OCI-LY3 (cell line): ENCODE measurements at regions not wholly inside any gene's neighbourhood (a gene's known extent, or its start where the extent isn't known, plus 50 kb on each side); places are given as distances from the start of the nearest gene placed in this dataset.

Experiments
- H2AFZ ChIP-seq: fragments of 200-600, 300-600 bp; shearing (Covaris generic); 2 replicates; pipeline ENCODE4 v1.6.0; 2014; ENCODE audit warnings: antibody characterized with exemption, low read depth, low read length
- H3K27ac ChIP-seq: fragments of 200-600, 300-600 bp; sonication (generic); 2 replicates; pipeline ENCODE4 v1.5.1; 2014; ENCODE audit warnings: mild to moderate bottlenecking, low read length, moderate library complexity, mixed read lengths
- H3K27me3 ChIP-seq: fragments of 200-600, 300-600 bp; sonication (generic); 2 replicates; pipeline ENCODE4 v1.6.1; 2014; ENCODE audit warnings: low read depth, low read length, mixed read lengths
- H3K36me3 ChIP-seq: fragments of 200-600, 300-600 bp; sonication (generic); replicated peaks from 2 replicates; pipeline ENCODE3; 2014; ENCODE audit warnings: low read depth, low read length, mixed read lengths
- H3K4me1 ChIP-seq: fragments of 300-600, 200-600 bp; sonication (generic); 2 replicates; pipeline ENCODE4 v1.6.1; 2014; ENCODE audit warnings: low read length, mixed read lengths
- H3K4me2 ChIP-seq: fragments of 200-600, 300-600 bp; sonication (generic); 2 replicates; pipeline ENCODE4 v1.6.1; 2014; ENCODE audit warnings: low read length, mixed read lengths
- H3K4me3 ChIP-seq: fragments of 300-600, 200-600 bp; sonication (generic); 2 replicates; pipeline ENCODE4 v1.5.1; 2014; ENCODE audit warnings: antibody characterized with exemption, mild to moderate bottlenecking, low read length, moderate library complexity
- H3K79me2 ChIP-seq: fragments of 300-600, 200-600 bp; shearing (Covaris generic); 2 replicates; pipeline ENCODE4 v1.6.1; 2014; ENCODE audit warnings: mild to moderate bottlenecking, low read length, mixed read lengths
- H3K9ac ChIP-seq: fragments of 300-600, 200-600 bp; shearing (Covaris generic); 2 replicates; pipeline ENCODE4 v1.6.0; 2014; ENCODE audit warnings: mild to moderate bottlenecking, low read length, moderate library complexity
- H3K9me3 ChIP-seq: fragments of 200-600, 300-600 bp; shearing (Covaris generic); 2 replicates; pipeline ENCODE4 v1.6.1; 2014; ENCODE audit warnings: low read length, mixed read lengths; ENCODE audit not compliant: insufficient read depth
- H4K20me1 ChIP-seq: fragments of 200-600, 300-600 bp; sonication (generic); 2 replicates; pipeline ENCODE4 v1.6.1; 2016; ENCODE audit warnings: low read length, mixed read lengths; ENCODE audit not compliant: insufficient read depth
- EZH2phosphoT487 ChIP-seq: fragments of 200-600 bp; shearing (Covaris generic); IDR thresholded peaks from 2 replicates; pipeline ENCODE4 v1.6.1; 2018; ENCODE audit warnings: antibody characterized with exemption, mixed run types, low read depth
- TF ChIP-seq, protein P1 (sequence below): fragments of 200-600, 300-600 bp; sonication (generic); IDR thresholded peaks from 2 replicates; pipeline ENCODE4 v1.5.1; 2014; ENCODE audit warnings: antibody characterized with exemption, low read length, low read depth

DNA sequence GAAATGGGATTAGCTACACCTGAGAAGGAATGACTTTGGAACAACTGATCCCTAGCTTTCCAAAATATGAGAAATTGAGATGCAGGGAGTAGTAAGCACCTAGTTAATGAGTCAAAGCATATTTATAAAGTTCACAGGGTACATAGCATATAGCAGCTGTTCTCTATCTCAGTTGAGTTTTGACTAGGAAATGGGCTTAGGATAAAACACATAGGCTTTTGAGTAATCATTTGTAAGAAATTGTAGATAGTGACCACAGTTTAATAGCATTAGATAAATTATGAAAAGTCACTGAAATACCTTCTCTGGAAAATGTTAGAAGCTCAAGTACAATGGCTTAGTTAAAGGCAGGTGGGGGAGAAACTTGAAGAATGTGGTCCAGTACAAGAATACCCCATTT lies 444.7 kb upstream of the TNP1 start:
- Histone ChIP-seq H3K27me3 (peaks cover 8% of the 10 kb centered on the region; the same call in 1 of the 2 replicates), H4K20me1 (no peaks in the 10 kb centered on the region), H3K9me3 (no peaks in the 10 kb centered on the region), H3K4me1 (no peaks in the 10 kb centered on the region), H3K79me2 (no peaks in the 10 kb centered on the region), H3K27ac (no peak overlapping the region), H3K4me3 (no peak overlapping the region), H3K36me3 (no peaks in the 10 kb centered on the region), H2AFZ (no peak overlapping the region), H3K4me2 (no peak overlapping the region), H3K9ac (no peak overlapping the region)
- no peak for TF ChIP-seq EZH2phosphoT487
- TF ChIP-seq, protein P1, sequence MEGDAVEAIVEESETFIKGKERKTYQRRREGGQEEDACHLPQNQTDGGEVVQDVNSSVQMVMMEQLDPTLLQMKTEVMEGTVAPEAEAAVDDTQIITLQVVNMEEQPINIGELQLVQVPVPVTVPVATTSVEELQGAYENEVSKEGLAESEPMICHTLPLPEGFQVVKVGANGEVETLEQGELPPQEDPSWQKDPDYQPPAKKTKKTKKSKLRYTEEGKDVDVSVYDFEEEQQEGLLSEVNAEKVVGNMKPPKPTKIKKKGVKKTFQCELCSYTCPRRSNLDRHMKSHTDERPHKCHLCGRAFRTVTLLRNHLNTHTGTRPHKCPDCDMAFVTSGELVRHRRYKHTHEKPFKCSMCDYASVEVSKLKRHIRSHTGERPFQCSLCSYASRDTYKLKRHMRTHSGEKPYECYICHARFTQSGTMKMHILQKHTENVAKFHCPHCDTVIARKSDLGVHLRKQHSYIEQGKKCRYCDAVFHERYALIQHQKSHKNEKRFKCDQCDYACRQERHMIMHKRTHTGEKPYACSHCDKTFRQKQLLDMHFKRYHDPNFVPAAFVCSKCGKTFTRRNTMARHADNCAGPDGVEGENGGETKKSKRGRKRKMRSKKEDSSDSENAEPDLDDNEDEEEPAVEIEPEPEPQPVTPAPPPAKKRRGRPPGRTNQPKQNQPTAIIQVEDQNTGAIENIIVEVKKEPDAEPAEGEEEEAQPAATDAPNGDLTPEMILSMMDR = no peak

DNA sequence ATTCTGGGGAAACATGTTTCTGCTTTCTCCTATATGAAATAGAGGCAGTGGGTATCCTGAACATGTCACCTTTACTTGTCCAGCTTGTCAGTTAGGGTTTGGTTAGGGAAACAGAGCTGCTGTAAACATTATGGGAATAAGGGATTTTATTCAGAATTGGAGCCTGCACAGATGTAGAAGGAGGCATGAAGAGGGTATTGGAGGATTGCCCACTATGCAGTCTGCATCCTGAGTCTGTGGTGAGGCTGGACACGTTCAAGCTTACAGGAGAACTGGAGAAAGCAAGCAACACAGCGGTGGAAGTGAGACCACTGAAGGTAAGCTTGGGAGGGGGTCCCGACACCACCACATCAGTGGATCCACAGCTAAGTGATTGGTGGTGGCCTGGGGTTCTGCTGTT lies 443.0 kb upstream of the TNP1 start:
- Histone ChIP-seq H2AFZ (no peak overlapping the region), H3K4me1 (no peaks in the 10 kb centered on the region), H3K9me3 (no peaks in the 10 kb centered on the region), H3K4me3 (no peak overlapping the region), H3K27ac (no peak overlapping the region), H3K36me3 (no peaks in the 10 kb centered on the region), H3K79me2 (no peaks in the 10 kb centered on the region), H4K20me1 (no peaks in the 10 kb centered on the region), H3K27me3 (0 out of 2 replicates have a peak, but pooled peaks cover 10% of the 10 kb centered on the region), H3K4me2 (no peak overlapping the region), H3K9ac (no peak overlapping the region)
- TF ChIP-seq, protein P1 = no peak
- TF ChIP-seq EZH2phosphoT487 = no peak

DNA sequence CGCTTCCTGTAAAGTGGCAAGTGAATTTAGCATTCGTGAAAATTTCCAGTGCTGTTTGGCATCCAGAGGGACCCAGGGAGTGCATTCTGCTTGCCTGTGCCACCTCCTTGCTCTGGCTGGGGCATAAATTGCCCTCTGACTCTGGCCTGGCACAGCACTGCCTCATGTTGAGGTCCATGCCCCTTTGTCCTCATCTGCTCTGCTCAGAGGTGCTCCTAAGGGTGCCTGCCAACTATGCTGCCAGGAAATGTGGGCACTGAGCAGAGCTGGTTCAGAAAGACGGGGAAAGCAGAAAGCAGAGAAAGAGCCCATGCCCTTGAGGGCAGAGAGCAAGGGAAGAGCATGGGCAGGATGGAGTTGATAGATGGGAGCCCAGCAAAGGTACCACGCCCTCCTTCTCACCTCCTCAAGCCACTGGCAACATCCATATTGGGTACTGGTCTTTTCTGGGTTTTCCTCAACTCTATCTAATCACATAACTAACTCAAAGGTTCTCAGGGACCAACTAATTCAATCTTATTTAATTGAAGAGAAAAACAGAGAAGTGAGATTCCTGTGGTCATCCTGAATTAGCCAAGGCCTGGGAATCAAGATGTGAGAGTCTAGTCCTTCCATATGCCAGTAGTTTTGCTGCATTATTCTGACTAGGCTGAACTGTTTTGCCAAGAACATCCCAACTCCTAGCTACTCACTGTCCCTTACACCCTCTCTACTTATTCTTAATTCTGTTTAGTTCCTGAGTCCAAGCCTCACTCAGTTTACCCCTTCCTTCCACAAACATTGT lies 441.5 kb upstream of the TNP1 start:
- H4K20me1 ChIP-seq = no peaks in the 10 kb centered on the region
- H3K4me1 ChIP-seq = no peaks in the 10 kb centered on the region
- no peak overlapping the region for H3K27ac ChIP-seq
- TF ChIP-seq, protein P1 = no peak
- TF ChIP-seq EZH2phosphoT487 = no peak
- no peak overlapping the region for H3K4me2 ChIP-seq
- no peaks in the 10 kb centered on the region for H3K36me3 ChIP-seq
- H3K9ac ChIP-seq = no peak overlapping the region
- H3K79me2 ChIP-seq = no peaks in the 10 kb centered on the region
- no peak overlapping the region for H2AFZ ChIP-seq
- no peaks in the 10 kb centered on the region for H3K9me3 ChIP-seq
- 0 out of 2 replicates have a peak, but pooled peaks cover 14% of the 10 kb centered on the region for H3K27me3 ChIP-seq
- H3K4me3 ChIP-seq = no peak overlapping the region

DNA sequence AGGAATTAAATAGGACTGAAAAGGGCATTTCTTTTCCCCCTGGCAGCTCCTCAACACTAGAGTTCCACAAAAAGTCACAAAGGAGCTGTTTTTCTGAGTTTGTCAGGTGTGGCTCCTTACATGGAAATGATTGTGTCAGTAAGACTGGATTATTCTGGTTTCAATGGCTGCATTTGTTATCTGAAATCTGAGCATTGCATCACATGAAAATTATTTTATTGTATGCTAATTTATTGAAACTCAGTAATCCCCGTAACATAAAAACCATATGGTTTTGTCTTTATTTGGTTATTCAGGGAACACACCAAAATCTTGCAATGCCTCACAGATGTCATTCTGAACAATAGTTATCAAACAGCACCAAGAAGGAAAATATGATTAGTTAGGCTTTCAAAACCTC lies 439.7 kb upstream of the TNP1 start:
- H2AFZ ChIP-seq = no peak overlapping the region

More for the DNA sequence above, 439.7 kb upstream of the TNP1 start:
- Histone ChIP-seq H3K4me3 (no peak overlapping the region), H3K27me3 (0 out of 2 replicates have a peak, but pooled peaks cover 14% of the 10 kb centered on the region), H3K4me2 (no peak overlapping the region), H3K4me1 (no peaks in the 10 kb centered on the region), H3K27ac (no peak overlapping the region), H4K20me1 (no peaks in the 10 kb centered on the region), H3K9ac (no peak overlapping the region), H3K36me3 (no peaks in the 10 kb centered on the region), H3K9me3 (no peaks in the 10 kb centered on the region), H3K79me2 (no peaks in the 10 kb centered on the region)
- TF ChIP-seq EZH2phosphoT487 = no peak
- TF ChIP-seq, protein P1 = no peak
